NCI-H82 treated with DMSO at 0.1 percent for 48 hours (cell line): ENCODE measurements at regions not wholly inside any gene's neighbourhood (a gene's known extent, or its start where the extent isn't known, plus 50 kb on each side); places are given as distances from the start of the nearest gene placed in this dataset.
"Not testable (repeated sequence)": the region's sequence is repeated elsewhere in the genome, so short reads cannot be mapped to it uniquely, and the experiment has no call there.

Experiments used
- DNase-seq: peaks from one replicate; lab custom pipeline; 2025; ENCODE audit not compliant: unreplicated experiment; lab: John Stamatoyannopoulos, UW

GRCh38 chr5:124553911-124554310 is 192.5 kb downstream of the ZNF608 start:
- DNase-seq: no peak

GRCh38 chr5:124552526-124552925 is 193.9 kb downstream of the ZNF608 start:
- no peak for DNase-seq

- no peak for DNase-seq
These were observed 194.5 kb downstream of the ZNF608 start for GRCh38 chr5:124551939-124552279.

GRCh38 chr5:124550731-124551130 is 195.7 kb downstream of the ZNF608 start:
- no peak for DNase-seq

- no peak for DNase-seq
These were observed 196.5 kb downstream of the ZNF608 start for GRCh38 chr5:124549891-124550436.

GRCh38 chr5:124546643-124547042 is 199.8 kb downstream of the ZNF608 start:
- no peak for DNase-seq

- no peak for DNase-seq
These were observed 201.9 kb downstream of the ZNF608 start for GRCh38 chr5:124544366-124545055.

- DNase-seq: no peak
These were observed 207.5 kb downstream of the ZNF608 start for GRCh38 chr5:124538931-124539330.

- no peak for DNase-seq
These were observed 208.2 kb downstream of the ZNF608 start for GRCh38 chr5:124538191-124538590.

- DNase-seq: no peak
These were observed 208.9 kb downstream of the ZNF608 start for GRCh38 chr5:124537522-124537921.

- DNase-seq: no peak
These were observed 209.3 kb downstream of the ZNF608 start for GRCh38 chr5:124537107-124537506.

GRCh38 chr5:124536333-124536732 is 210.1 kb downstream of the ZNF608 start:
- DNase-seq: no peak

- no peak for DNase-seq
These were observed 215.5 kb downstream of the ZNF608 start for GRCh38 chr5:124530916-124531315.

- no peak for DNase-seq
These were observed 217.6 kb downstream of the ZNF608 start for GRCh38 chr5:124528838-124529237.

GRCh38 chr5:124527220-124527991 is 219.0 kb downstream of the ZNF608 start:
- DNase-seq: no peak

GRCh38 chr5:124526079-124526478 is 220.4 kb downstream of the ZNF608 start:
- not testable (repeated sequence) for DNase-seq

GRCh38 chr5:124524552-124525232 is 221.7 kb downstream of the ZNF608 start:
- DNase-seq: no peak

GRCh38 chr5:124523897-124524296 is 222.5 kb downstream of the ZNF608 start:
- no peak for DNase-seq

GRCh38 chr5:124522992-124523391 is 223.4 kb downstream of the ZNF608 start:
- DNase-seq: no peak

GRCh38 chr5:124521461-124522230 is 224.8 kb downstream of the ZNF608 start:
- DNase-seq: no peak

- no peak for DNase-seq
These were observed 227.0 kb downstream of the ZNF608 start for GRCh38 chr5:124519396-124519795.
